SK-N-SH treated with all-trans-retinoic acid at 6 μM for 48 hours (cell line): ENCODE measurements at regions not wholly inside any gene's neighbourhood (a gene's known extent, or its start where the extent isn't known, plus 50 kb on each side); places are given as distances from the start of the nearest gene placed in this dataset.

Source experiments
- ATAC-seq: fragments of 200-7000 bp; cut with Tn5 transposase; 3 replicates; pipeline ENCODE4 v1.9.1; 2020; ENCODE audit warnings: mild to moderate bottlenecking, moderate library complexity
- ARNTL ChIP-seq: fragments of 450-650 bp; formaldehyde crosslinking; IDR thresholded peaks from 2 replicates; pipeline ENCODE4 v1.5.0; 2020; ENCODE audit warnings: low read depth, mild to moderate bottlenecking, moderate library complexity, borderline replicate concordance
- ESRRG ChIP-seq: fragments of 250-450 bp; sonication (Bioruptor Pico); IDR thresholded peaks from 2 replicates; pipeline ENCODE4 v1.6.1; 2021; ENCODE audit warnings: mild to moderate bottlenecking
- GLIS3 ChIP-seq: fragments of 250-450 bp; sonication (Bioruptor Pico); IDR thresholded peaks from 2 replicates; pipeline ENCODE4 v1.5.0; 2020; ENCODE audit warnings: mild to moderate bottlenecking, moderate library complexity
- OSR1 ChIP-seq: fragments of 250-450 bp; sonication (Bioruptor Pico); IDR thresholded peaks from 2 replicates; pipeline ENCODE4 v1.8.0; 2022; ENCODE audit warnings: moderate library complexity, mild to moderate bottlenecking, inconsistent platforms
- PPARA ChIP-seq: fragments of 250-450 bp; sonication (Bioruptor Pico); IDR thresholded peaks from 2 replicates; pipeline ENCODE4 v1.5.0; 2020; ENCODE audit warnings: mild to moderate bottlenecking, borderline replicate concordance
- RARB ChIP-seq: fragments of 250-450 bp; sonication (Bioruptor Pico); IDR thresholded peaks from 2 replicates; pipeline ENCODE4 v1.8.0; 2021; ENCODE audit warnings: mild to moderate bottlenecking, moderate library complexity
- SNAI2 ChIP-seq: fragments of 250-450 bp; sonication (Bioruptor Pico); IDR thresholded peaks from 2 replicates; pipeline ENCODE4 v1.5.0; 2020; ENCODE audit warnings: mild to moderate bottlenecking, moderate library complexity
- TCF4 ChIP-seq: fragments of 250-450 bp; sonication (Bioruptor Pico); IDR thresholded peaks from 2 replicates; pipeline ENCODE4 v1.8.0; 2021; ENCODE audit warnings: mild to moderate bottlenecking, moderate library complexity, borderline replicate concordance
- TOX ChIP-seq: fragments of 250-450 bp; sonication (Bioruptor Pico); IDR thresholded peaks from 2 replicates; pipeline ENCODE4 v1.8.0; 2021; ENCODE audit warnings: mild to moderate bottlenecking, moderate library complexity, borderline replicate concordance
- ZC3H10 ChIP-seq: fragments of 250-450 bp; sonication (Bioruptor Pico); IDR thresholded peaks from 2 replicates; pipeline ENCODE4 v1.5.1; 2021; ENCODE audit warnings: mild to moderate bottlenecking, moderate library complexity
- ZFP3 ChIP-seq: fragments of 250-450 bp; sonication (Bioruptor Pico); IDR thresholded peaks from 2 replicates; pipeline ENCODE4 v1.5.0; 2020; ENCODE audit warnings: mild to moderate bottlenecking, moderate library complexity
- ZFP30 ChIP-seq: fragments of 450-650 bp; formaldehyde crosslinking; IDR thresholded peaks from 2 replicates; pipeline ENCODE4 v1.5.0; 2022; ENCODE audit warnings: mild to moderate bottlenecking, moderate library complexity
- ZNF565 ChIP-seq: fragments of 450-650 bp; formaldehyde crosslinking; conservative IDR thresholded peaks from 2 replicates; pipeline ENCODE4 v1.5.0; 2020; ENCODE audit warnings: low read depth, mild to moderate bottlenecking, moderate library complexity
- ZNF70 ChIP-seq: fragments of 450-650 bp; formaldehyde crosslinking; IDR thresholded peaks from 2 replicates; pipeline ENCODE4 v1.5.0; 2020; ENCODE audit warnings: mild to moderate bottlenecking, moderate library complexity
- ZNF8 ChIP-seq: fragments of 450-650 bp; formaldehyde crosslinking; IDR thresholded peaks from 2 replicates; pipeline ENCODE4 v1.5.0; 2020; ENCODE audit warnings: mild to moderate bottlenecking, moderate library complexity
- TF ChIP-seq, protein P1 (sequence below): fragments of 250-450 bp; sonication (Bioruptor Pico); IDR thresholded peaks from 2 replicates; pipeline ENCODE4 v1.8.0; 2021; ENCODE audit warnings: low read depth, mild to moderate bottlenecking, moderate library complexity, borderline replicate concordance
- TF ChIP-seq, protein P2 (sequence below): fragments of 250-450 bp; sonication (Bioruptor Pico); IDR thresholded peaks from 2 replicates; pipeline ENCODE4 v1.5.1; 2021; ENCODE audit warnings: mild to moderate bottlenecking, moderate library complexity
- TF ChIP-seq, protein P3 (sequence below): fragments of 250-450 bp; sonication (Bioruptor Pico); IDR thresholded peaks from 2 replicates; pipeline ENCODE4 v1.5.1; 2020; ENCODE audit warnings: low read depth, mild to moderate bottlenecking, moderate library complexity
- TF ChIP-seq, protein P4 (sequence below): fragments of 250-450 bp; sonication (Bioruptor Pico); IDR thresholded peaks from 2 replicates; pipeline ENCODE4 v1.5.0; 2020; ENCODE audit warnings: mild to moderate bottlenecking, moderate library complexity
- TF ChIP-seq, protein P5 (sequence below): fragments of 250-450 bp; sonication (Bioruptor Pico); IDR thresholded peaks from 2 replicates; pipeline ENCODE4 v1.8.0; 2020; ENCODE audit warnings: mild to moderate bottlenecking, moderate library complexity, borderline replicate concordance

DNA sequence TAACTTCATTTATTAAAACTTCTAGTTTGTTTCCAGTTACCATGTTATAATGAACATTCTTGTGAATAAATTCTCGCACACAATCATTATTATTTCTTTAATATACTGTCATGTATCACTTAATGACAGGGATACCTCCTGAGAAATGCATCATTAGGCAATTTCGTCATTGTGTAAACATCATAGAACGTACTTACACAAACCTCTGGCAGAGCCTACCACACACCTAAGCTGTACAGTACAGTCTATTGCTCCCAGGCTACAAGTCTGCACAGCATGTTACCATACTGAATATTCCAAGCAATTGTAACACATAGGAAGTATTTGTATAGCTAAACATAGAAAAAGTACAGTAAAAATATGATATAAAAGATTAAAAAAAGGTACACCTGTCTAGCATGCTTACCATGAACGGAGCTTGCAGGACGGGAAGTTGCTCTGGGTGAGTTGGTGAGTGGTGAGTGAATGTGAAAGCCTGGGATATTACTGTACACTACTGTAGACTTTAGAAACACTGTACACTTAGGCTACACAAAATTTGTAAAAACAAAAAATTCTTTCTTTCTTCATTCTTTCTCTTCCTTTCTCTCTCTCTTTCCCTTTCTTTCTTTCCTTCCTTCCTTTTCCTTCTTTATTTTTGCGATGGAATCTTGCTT is 268.2 kb upstream of the SOX4 start:
- TF ChIP-seq, protein P1, sequence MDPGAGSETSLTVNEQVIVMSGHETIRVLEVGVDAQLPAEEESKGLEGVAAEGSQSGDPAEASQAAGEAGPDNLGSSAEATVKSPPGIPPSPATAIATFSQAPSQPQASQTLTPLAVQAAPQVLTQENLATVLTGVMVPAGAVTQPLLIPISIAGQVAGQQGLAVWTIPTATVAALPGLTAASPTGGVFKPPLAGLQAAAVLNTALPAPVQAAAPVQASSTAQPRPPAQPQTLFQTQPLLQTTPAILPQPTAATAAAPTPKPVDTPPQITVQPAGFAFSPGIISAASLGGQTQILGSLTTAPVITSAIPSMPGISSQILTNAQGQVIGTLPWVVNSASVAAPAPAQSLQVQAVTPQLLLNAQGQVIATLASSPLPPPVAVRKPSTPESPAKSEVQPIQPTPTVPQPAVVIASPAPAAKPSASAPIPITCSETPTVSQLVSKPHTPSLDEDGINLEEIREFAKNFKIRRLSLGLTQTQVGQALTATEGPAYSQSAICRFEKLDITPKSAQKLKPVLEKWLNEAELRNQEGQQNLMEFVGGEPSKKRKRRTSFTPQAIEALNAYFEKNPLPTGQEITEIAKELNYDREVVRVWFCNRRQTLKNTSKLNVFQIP = no peak
- TF ChIP-seq ZNF70 (CRISPR knock-in tag) = no peak
- TF ChIP-seq TOX (CRISPR knock-in tag) = no peak
- no peak for TF ChIP-seq ZC3H10 (CRISPR knock-in tag)
- TF ChIP-seq, protein P2, sequence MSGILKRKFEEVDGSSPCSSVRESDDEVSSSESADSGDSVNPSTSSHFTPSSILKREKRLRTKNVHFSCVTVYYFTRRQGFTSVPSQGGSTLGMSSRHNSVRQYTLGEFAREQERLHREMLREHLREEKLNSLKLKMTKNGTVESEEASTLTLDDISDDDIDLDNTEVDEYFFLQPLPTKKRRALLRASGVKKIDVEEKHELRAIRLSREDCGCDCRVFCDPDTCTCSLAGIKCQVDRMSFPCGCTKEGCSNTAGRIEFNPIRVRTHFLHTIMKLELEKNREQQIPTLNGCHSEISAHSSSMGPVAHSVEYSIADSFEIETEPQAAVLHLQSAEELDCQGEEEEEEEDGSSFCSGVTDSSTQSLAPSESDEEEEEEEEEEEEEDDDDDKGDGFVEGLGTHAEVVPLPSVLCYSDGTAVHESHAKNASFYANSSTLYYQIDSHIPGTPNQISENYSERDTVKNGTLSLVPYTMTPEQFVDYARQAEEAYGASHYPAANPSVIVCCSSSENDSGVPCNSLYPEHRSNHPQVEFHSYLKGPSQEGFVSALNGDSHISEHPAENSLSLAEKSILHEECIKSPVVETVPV (CRISPR knock-in tag) = no peak
- TF ChIP-seq, protein P3, sequence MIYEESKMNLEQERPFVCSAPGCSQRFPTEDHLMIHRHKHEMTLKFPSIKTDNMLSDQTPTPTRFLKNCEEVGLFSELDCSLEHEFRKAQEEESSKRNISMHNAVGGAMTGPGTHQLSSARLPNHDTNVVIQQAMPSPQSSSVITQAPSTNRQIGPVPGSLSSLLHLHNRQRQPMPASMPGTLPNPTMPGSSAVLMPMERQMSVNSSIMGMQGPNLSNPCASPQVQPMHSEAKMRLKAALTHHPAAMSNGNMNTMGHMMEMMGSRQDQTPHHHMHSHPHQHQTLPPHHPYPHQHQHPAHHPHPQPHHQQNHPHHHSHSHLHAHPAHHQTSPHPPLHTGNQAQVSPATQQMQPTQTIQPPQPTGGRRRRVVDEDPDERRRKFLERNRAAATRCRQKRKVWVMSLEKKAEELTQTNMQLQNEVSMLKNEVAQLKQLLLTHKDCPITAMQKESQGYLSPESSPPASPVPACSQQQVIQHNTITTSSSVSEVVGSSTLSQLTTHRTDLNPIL = no peak
- no peak for TF ChIP-seq ARNTL
- TF ChIP-seq TCF4 = no peak
- TF ChIP-seq RARB (CRISPR knock-in tag) = no peak
- no peak for TF ChIP-seq SNAI2
- no peak for TF ChIP-seq ZFP3
- TF ChIP-seq, protein P4, sequence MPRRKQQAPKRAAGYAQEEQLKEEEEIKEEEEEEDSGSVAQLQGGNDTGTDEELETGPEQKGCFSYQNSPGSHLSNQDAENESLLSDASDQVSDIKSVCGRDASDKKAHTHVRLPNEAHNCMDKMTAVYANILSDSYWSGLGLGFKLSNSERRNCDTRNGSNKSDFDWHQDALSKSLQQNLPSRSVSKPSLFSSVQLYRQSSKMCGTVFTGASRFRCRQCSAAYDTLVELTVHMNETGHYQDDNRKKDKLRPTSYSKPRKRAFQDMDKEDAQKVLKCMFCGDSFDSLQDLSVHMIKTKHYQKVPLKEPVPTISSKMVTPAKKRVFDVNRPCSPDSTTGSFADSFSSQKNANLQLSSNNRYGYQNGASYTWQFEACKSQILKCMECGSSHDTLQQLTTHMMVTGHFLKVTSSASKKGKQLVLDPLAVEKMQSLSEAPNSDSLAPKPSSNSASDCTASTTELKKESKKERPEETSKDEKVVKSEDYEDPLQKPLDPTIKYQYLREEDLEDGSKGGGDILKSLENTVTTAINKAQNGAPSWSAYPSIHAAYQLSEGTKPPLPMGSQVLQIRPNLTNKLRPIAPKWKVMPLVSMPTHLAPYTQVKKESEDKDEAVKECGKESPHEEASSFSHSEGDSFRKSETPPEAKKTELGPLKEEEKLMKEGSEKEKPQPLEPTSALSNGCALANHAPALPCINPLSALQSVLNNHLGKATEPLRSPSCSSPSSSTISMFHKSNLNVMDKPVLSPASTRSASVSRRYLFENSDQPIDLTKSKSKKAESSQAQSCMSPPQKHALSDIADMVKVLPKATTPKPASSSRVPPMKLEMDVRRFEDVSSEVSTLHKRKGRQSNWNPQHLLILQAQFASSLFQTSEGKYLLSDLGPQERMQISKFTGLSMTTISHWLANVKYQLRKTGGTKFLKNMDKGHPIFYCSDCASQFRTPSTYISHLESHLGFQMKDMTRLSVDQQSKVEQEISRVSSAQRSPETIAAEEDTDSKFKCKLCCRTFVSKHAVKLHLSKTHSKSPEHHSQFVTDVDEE (CRISPR knock-in tag) = no peak
- TF ChIP-seq, protein P5, sequence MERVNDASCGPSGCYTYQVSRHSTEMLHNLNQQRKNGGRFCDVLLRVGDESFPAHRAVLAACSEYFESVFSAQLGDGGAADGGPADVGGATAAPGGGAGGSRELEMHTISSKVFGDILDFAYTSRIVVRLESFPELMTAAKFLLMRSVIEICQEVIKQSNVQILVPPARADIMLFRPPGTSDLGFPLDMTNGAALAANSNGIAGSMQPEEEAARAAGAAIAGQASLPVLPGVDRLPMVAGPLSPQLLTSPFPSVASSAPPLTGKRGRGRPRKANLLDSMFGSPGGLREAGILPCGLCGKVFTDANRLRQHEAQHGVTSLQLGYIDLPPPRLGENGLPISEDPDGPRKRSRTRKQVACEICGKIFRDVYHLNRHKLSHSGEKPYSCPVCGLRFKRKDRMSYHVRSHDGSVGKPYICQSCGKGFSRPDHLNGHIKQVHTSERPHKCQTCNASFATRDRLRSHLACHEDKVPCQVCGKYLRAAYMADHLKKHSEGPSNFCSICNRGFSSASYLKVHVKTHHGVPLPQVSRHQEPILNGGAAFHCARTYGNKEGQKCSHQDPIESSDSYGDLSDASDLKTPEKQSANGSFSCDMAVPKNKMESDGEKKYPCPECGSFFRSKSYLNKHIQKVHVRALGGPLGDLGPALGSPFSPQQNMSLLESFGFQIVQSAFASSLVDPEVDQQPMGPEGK (CRISPR knock-in tag) = no peak
- TF ChIP-seq GLIS3 = no peak
- TF ChIP-seq ZFP30 (CRISPR knock-in tag) = no peak
- TF ChIP-seq ESRRG (CRISPR knock-in tag) = no peak
- no peak for TF ChIP-seq ZNF8
- no peak for ATAC-seq

DNA sequence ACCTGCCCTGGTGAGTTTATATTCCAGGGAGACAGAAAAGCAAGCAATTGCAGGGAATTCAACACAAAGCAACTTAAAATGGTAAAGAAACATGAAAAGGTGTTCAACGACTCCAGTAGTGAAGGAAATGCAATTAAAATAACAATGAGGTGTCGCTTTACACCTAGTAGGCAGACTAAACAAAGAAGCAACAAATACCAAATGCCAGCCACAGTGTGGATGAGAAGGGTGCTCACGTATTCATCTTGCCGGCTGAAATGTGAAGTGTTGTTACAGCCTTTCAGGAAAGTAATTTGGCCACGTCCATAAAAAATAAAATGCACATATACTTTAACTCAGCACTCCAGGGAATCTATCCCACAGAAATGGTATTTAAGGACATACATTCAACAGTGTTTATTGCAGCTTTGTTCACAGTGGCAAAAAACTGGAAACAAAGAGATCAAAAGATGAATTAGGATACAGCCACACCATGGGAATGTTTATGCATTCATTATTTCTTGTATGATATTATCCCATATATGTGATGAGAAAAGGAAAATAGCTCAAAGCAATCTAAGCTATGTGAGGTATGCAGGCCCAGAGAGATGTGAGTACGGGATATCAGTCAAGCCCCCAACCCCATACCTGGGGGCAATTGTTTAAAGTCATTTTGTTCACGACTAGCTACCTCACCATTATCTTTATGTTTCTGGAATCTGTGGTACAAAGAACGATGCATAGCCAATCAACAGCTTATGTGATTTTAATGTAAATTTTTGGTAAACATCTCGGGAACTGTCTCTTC is 266.0 kb upstream of the SOX4 start:
- no peak for TF ChIP-seq ZFP30 (CRISPR knock-in tag)
- no peak for TF ChIP-seq RARB (CRISPR knock-in tag)
- TF ChIP-seq TOX (CRISPR knock-in tag) = no peak
- TF ChIP-seq, protein P4 (CRISPR knock-in tag) = no peak
- no peak for TF ChIP-seq ZNF8
- no peak for TF ChIP-seq ZNF565
- no peak for TF ChIP-seq ARNTL
- TF ChIP-seq, protein P3 = no peak
- no peak for TF ChIP-seq SNAI2
- no peak for TF ChIP-seq OSR1 (CRISPR knock-in tag)
- TF ChIP-seq, protein P5 (CRISPR knock-in tag) = no peak
- TF ChIP-seq, protein P2 (CRISPR knock-in tag) = no peak
- TF ChIP-seq PPARA (CRISPR knock-in tag) = no peak
- no peak for ATAC-seq
